Activated T-cell treated with anti-CD3 and anti-CD28 coated beads for 1 hour (primary cell): ENCODE measurements at regions not wholly inside any gene's neighbourhood (a gene's known extent, or its start where the extent isn't known, plus 50 kb on each side); places are given as distances from the start of the nearest gene placed in this dataset.
"Not testable (repeated sequence)": the region's sequence is repeated elsewhere in the genome, so short reads cannot be mapped to it uniquely, and the experiment has no call there.

Source experiments
- DNase-seq: peaks from one replicate; pipeline ENCODE4 v3.0.0-alpha.2; 2020; ENCODE audit warnings: low read depth

GRCh38 chr2:215889240-215889969, 123.9 kb downstream of the MREG start:
- not testable (repeated sequence) for DNase-seq

GRCh38 chr2:215888680-215889079, 124.7 kb downstream of the MREG start:
- DNase-seq: no peak

DNA sequence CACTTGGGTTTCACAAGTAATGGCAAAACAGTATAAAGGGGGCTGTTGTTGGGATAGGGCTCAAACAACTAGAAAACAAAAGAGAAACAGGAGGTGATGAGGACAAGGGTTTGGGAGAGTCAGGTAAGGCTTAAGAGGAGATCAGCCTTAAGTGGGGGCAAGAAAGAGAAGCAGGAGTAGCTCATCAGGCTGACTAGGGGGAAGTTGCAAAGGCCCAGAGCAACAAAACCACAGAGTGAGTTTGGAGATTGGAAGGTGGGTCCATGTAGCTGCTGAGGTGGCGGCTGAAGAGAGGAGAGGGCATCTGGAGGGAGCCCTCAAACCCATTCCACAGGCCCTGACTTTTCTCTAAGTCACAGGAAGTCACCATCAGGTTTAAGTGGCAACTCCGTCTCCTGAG, 126.0 kb downstream of the MREG start:
- no peak for DNase-seq

GRCh38 chr2:215886022-215886421, 127.3 kb downstream of the MREG start:
- DNase-seq: no peak

GRCh38 chr2:215885536-215885935, 127.8 kb downstream of the MREG start:
- DNase-seq: no peak

- no peak for DNase-seq
Observed at GRCh38 chr2:215884451-215885087, 128.8 kb downstream of the MREG start.

DNA sequence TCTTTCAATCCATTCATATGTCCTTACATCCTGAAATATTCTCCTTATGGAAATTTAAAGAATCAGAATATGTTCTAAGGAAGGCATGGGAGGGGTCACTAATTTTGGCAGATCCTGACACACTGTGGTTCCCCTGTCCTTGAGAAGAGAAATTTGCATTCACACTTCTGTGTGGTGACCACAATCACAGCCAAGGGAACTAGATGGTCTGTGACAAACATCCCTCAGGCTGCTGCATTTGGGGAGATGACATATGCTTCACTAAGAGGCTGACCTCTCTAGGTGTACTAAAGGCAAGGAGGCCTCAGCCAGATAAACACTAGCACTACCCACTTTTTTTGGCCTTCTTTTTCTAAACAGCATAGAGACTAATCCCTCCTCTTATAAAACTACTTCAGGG, 129.6 kb downstream of the MREG start:
- no peak for DNase-seq

GRCh38 chr2:215882689-215883088, 130.7 kb downstream of the MREG start:
- no peak for DNase-seq

GRCh38 chr2:215881582-215881981, 131.8 kb downstream of the MREG start:
- DNase-seq: no peak

- DNase-seq: no peak
Observed at GRCh38 chr2:215880970-215881369, 132.4 kb downstream of the MREG start.

DNA sequence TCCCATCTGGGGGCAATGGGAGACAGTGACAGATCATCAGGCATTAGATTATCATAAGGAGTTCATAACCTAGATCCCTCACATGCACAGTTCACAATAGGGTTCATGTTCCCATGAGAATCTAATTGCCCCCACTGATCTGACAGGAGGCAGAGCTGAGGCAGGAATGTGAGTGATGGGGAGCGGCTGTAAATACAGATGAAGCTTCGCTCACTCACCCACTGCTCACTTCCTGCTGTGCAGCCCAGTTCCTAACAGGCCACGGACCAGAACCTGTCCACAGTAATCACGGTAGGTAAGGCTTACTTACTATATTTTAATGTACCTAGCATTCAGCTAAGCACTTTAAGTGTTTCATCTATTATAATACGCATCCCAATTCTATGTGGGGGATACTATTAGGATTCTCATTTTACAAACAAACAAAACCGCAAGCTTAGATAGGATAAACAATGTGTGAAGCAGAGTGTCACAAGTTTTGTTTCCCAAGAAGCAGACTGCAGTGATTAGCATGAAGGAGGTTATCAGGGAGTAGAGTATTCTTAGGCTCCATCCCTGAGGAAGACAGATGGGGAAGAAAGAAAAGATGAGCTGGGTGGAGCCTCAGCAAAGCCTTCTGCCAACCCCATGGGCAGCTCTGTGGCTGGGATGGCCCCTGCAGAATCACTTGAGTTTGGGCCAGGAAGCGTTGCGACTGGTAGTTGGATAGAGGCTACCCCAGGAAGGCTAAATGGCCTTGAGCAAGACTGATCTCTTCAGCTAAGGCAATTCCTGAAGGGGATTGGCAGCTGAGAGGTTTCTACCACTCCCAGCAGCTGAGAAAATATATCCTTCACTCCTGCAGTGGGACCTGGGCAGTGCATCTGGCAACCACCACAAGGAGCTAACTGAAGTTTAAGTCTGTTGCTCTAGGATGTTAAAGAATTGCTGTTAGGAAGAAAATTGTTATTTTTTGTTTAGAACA, 133.1 kb downstream of the MREG start:
- DNase-seq: no peak

DNA sequence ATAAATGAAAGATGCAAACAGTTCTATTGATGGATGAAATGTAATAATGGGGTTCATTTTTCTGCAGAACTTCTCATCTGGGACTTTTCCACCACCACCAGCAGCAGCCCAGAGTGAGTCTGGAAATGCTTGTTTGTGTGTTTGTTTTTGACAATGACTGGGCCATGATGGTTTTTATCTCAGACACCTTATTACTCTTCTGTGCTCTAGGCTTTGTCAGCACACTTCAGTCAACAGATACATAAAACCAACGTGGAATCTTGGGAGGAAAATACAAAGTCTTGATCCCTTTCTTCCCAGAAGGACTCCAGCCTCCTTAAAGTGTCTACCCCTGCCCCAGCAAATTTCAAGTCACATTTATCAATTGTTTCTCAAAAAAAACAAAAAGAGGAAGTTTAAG, 134.0 kb downstream of the MREG start:
- no peak for DNase-seq

- no peak for DNase-seq
Observed at GRCh38 chr2:215878476-215879063, 134.8 kb downstream of the MREG start.

- DNase-seq: no peak
Observed at GRCh38 chr2:215876937-215877238, 136.5 kb downstream of the MREG start.

DNA sequence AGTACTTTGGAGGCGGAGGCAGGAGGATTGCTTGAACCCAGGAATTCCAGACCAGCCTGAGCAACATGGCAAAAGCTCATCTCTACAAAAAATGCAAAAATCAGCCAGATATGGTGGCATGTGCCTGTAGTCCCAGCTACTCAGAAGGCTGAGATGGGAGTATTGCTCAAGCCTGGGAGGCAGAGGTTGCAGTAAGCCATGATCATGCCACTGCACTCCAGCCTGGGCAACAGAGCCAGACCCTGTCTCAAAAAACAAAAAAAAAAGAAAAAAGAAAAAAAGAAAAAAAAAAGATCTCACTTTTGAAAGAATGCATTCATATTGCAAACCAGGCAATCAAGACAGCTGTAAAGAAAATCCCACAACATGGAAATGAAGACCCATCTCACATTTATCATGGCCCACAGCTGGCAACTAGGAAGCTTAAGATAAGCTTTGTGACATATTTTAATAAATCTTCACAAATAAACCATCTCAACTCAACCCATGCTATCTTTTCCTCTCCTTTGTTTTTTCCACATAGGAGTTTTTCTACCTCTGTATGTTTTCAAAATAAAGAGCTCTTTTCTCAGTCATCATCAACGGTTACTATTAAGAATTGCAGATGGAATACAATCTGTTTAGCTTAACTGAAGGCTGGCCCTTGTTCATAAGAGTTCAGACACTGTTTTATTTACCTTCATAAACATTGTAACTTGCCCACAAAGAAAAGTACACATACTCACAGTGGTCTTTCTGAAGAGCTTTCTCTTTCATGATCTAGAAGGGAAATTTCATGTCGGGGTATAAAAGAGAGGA, 137.0 kb downstream of the MREG start:
- DNase-seq: no peak

GRCh38 chr2:215874418-215874817, 138.9 kb downstream of the MREG start:
- DNase-seq: no peak

GRCh38 chr2:215870986-215871385, 142.4 kb downstream of the MREG start:
- DNase-seq: no peak

DNA sequence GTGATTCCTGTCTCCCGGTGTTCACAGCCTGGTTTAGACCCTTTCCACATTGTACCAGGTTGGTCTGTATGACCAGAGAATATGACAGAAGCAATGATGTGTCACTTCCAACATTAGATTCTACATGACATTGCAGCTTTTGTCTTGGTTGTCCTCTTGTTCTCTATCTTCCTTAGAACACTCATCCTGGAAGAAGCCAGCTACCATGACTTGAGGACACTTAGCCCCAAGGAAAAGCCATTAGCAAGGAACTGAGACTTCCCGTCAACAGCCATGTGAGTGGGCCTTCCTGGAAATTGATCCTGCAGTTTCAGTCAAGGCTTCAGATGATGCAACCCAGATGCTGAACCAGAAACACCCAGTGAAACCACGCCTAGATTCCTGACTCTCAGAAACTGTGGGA, 143.3 kb downstream of the MREG start:
- DNase-seq: no peak

DNA sequence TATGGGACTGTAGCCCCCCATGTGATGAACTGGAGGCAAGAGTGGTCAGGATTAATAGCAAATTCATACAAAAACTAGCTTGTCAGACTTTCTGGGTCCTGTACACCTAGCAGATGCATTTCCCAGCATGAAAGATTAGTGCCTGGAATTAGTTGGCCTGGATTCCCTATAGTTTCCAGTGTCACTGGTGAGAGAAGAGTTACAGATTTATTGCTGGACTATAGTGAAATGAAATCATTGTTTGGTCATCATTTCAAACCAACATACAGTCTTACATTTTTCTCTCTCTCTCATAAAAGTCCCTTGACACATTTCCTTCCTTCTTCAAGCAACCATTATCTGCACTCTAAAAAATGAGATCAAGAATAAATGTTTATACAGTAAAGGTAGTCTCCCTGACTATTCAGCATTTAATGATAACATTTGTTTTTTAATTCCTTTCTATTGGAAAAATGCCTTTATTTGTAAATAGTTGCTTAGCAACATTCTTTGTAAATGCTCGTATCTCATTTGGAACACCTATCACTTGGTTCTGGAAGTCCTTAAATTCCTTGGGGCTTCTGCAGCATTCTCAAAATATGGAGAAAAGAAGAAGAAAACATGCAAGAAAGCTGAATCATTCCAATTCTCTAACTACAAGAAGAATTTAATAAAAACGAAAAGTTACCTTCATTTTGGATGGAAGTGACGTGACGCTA, 144.4 kb downstream of the MREG start:
- no peak for DNase-seq

GRCh38 chr2:215866606-215867005, 146.7 kb downstream of the MREG start:
- no peak for DNase-seq

- DNase-seq: no peak
Observed at GRCh38 chr2:215863687-215864086, 149.7 kb downstream of the MREG start.
